Activated effector memory CD4-positive, alpha-beta T cell treated with anti-CD3 and anti-CD28 coated beads, Interleukin-2, amount 50 U/mL, for 16 hours (primary cell): ENCODE measurements at regions not wholly inside any gene's neighbourhood (a gene's known extent, or its start where the extent isn't known, plus 50 kb on each side); places are given as distances from the start of the nearest gene placed in this dataset.

Source experiments
- DNase-seq: peaks from one replicate; pipeline ENCODE4 v3.0.0-alpha.2; 2020

DNA sequence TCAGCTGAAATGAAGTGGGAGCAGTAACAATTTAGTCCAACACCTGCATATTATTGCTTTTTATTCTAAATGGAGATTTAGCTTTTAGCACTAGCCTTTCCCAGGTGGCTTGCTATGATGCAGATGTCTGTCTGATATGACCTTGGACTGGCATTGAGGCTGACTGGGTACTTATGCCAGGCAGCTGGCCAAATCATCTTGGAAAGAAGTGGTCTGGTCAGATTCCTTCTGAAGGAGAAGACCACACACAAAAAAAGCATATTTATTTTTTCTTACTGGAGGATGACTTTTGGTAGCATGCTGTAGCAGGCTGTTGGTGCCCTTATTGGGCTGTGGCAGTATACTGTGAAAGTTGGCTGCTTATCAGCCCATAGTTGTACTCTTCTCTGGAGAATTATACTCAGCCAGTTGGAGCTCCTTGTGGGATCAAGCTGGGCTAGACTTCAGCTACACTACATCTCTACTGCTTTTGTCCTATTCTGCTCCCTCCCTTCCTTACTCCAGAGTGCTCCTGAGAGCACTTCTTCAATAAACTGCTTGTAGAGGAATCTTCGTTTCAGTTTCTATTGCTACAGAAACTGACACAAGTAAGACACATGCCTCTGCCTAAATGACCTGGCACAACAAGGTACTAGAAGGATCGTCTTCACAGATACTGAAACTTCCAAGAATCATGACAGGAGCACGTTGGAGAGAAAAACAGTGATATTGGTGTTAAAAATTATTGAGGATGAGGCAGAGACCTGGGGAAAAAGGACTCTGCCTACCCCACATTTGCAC is 196.8 kb upstream of the RPS6KA3 start:
- DNase-seq: no peak

- DNase-seq: no peak
These were observed 194.9 kb upstream of the RPS6KA3 start for GRCh38 chrX:20461576-20461975.

DNA sequence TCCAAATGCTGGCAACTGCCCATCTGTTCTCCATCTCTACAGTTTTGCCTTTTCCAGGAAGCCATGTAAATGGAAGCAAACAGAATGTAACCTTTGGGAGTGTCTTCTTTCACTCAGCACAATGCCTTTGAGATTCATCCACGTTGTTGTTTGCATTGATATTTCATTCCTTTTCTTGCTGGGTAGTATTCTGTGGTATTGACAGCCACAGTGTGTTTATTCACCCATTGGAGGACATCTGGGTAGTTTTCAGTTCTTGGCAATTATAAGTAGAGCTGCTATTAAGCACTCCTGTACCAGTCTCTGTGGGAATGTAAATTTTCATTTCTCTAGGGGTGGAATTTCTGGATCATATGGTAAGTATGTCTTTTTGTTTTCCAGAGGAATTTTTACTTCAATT is 194.3 kb upstream of the RPS6KA3 start:
- no peak for DNase-seq

DNA sequence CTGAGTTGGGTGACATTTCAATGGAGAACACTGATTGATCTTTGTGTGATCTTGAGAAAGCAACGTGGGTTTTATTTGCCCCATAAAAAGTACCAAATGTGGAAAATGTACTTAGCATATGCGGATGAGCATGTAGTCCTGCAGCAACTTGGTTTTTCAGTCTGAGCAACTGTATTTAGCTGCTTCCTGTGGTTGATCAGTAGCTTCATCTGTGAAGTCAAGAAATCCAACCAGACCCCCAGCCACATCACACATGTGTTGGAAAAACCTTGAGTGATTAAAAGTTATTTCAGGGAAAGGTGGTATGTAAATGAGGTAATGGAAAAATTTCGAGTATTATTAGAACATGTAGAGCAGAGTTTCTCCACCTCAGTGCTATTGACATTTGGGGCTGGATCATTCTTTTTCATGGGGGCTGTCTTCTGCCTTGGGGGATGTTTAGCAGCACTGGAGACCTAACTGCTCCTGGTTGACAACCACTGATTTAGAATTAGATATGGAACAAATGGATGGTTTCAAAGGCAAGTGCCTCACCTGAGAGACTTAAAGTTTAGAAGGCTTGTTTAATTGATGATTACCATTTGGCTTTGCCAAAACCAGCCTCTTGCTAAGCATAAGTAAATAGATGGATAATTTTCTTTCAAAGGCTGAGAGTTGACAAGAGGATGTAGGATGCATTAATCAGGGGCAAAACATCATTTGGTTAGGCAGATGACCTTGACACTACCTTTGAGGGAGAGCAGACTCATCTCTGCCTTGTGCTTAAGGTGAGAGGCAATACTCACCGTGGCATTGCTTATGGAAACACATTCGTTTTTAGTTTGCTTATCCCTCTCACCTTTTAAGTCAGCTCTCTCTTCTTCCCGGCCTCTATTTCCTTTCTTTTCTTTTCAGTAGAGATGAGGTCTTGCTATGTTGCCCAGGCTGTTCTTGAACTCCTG is 193.0 kb upstream of the RPS6KA3 start:
- DNase-seq: no peak

DNA sequence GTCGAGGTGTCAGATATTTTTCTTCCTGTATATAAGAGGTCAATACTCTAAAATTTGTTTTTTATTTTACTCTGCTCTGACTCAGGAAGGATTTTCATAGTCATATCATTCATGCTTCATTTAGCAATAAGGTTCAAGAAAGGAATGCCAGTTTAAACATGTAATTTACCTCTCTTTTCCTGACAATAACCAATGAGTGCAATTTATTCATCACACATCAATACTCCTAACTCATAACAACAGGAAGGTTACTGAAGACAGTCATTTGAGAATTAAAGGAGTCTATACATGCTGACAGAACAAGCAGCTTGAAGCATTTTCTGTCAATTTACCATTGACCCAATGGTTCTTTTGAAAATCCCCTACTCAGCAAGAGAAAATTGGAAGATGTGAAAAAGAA is 190.3 kb upstream of the RPS6KA3 start:
- DNase-seq: no peak

- no peak for DNase-seq
These were observed 188.3 kb upstream of the RPS6KA3 start for GRCh38 chrX:20455001-20455400.

DNA sequence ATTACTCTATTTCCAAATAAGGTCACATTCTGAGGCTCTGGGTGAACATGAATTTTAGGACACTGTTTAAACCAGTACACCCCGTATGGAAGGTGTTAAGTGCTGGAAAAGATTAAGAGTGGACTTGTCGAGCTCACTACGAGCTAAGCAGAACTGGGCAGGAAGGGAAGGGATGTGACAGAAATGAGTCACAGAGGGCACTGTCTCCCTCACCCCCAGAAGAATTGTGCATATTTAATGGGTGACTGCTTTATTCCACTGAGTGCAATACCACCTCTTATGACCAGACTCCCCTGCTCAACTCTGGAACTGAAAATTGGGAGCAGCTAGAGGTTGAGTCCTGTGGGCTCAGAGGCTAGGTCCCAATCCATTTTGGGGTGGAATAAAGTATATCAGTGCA is 187.4 kb upstream of the RPS6KA3 start:
- no peak for DNase-seq

DNA sequence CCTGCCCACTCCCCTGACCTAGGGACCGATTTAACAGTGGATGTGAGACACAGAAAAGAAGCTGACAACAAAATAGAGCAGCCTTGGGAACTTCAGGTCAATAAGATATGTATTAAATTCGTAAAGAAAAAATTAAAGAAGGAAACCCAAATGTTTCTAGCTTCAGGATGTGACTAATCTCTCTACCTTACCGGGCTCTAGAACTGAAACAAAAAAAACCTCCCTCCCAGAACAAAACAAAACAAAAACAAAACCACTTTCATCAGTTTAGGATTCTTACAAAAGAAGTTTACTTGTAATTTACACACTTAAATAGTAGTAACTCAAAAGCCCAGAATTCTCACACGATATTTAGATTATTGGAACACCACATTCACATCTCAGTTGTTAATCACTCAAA is 185.8 kb upstream of the RPS6KA3 start:
- DNase-seq: no peak

DNA sequence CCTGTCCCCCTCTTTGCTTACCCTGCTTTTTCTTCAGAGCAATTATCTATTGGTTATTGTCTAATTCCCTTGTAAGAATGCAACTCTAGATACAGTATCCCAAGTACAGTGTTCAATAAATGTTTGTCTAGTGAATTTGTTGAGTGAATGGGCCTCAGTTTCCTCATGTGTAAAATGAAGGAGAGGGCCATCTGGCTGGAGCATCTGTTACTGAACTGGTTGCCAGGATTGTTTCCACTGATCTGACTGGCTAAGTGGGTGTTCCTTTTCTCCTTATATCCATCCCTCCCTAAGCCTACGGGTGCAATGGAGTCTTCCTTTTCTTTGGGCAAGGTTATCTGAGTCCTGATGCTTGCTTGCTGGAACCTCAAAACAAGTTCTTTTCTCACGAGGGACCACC is 185.2 kb upstream of the RPS6KA3 start:
- no peak for DNase-seq

- no peak for DNase-seq
These were observed 178.4 kb upstream of the RPS6KA3 start for GRCh38 chrX:20445109-20445508.

DNA sequence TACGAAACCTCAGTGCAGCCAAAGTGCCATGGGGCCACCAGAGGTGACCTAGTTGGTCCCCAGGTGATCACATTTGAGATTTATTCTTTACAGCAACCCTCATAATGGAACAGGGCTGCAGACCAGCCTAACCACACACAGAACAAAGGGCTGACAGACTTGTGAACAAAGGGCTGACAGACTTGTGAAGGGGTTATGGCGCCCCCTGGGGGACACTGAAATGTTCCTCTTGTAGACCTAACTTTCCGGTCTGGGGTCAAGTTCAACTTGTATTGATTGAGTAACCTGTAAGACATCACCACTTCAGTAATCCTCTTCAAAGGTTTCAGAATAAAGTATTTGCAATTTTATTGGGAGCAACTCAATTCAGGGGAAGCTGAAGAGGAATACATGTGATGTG is 175.9 kb upstream of the RPS6KA3 start:
- peak; percentile 92 for DNase-seq

DNA sequence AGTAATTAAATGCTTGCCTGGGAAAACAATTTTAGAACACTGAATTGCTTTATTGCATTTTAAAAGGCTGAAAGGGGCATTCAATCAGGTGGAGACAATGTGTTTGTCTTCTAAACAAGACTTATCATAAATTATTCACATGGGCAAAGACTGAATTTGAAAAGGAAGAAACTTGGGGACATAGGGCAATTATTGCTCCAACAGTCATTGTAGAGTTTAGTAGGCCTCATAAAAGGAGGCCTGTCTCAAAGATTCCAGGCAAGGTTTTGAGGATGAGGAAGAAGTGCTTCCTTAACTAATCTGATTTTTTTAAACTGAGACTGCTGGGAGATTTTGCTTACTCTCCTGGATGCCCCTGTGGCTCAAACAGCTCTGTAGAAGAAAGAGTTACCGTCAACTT is 174.4 kb upstream of the RPS6KA3 start:
- DNase-seq: no peak

DNA sequence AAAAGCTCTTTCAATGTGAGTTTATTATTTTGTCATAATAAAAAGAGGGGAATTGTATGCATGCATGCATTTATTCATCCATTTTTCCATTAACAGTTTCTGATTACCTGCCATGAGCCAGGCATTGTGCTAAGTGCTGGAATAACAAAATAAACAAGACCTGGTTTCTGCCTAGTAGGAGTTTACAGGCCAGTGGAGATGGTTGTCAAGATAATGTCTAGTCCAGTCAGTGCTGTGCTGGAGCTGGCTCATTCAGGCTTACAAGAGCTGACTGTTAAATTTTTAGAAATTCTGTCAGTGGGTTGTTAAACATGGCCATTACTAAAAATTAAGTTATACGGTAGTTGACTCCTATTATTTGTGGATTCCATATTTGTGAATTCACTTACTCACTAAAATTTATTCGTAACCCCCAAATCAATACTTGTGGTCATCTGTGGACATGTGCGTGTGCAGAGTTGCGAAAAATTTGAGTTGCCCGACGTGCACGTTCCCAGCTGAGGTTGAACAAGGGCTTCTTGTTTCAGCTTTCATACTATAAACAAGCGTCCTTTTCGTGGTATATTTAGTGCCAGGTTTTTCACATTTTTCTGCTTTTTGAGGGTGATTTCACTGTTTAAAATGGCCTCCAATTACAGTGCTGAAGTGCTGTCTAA is 172.3 kb upstream of the RPS6KA3 start:
- no peak for DNase-seq

DNA sequence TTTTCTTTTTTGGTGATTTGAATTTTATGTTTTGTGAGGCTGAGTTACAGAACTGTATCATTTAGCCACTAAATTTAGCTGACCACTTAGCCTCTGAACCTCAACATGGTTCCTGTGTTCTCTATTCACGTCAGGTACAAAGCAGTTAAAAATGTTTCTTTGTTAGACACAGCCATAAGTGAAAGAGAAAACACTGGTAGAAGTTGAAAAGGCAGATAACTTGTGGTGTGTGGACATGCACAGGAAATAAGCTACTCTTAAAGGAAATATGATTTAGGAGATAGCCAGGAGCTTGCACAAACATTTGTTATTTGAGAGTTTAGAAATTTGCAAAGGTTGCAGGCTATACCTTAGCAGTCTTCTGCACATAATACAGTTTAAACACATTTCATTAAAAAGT is 171.0 kb upstream of the RPS6KA3 start:
- no peak for DNase-seq

DNA sequence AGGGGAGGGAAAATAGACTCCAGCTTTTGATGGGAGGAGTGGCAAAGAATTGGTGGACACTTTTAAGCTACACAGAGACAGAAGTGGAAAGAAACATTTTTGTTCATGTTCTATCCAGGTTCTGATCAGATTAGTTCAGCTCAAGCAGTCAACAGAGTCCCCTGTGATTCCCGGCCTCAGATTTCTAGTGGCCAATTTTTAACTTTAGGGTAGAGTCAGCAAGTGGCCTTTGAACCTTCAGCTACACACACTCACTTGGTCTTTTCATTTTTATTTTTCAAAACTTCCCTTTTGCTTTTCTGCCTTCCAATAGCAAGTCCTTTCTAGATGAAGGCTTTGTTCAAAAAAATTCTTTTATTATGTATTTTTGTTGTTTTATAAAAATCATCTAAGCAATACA is 169.2 kb upstream of the RPS6KA3 start:
- no peak for DNase-seq

DNA sequence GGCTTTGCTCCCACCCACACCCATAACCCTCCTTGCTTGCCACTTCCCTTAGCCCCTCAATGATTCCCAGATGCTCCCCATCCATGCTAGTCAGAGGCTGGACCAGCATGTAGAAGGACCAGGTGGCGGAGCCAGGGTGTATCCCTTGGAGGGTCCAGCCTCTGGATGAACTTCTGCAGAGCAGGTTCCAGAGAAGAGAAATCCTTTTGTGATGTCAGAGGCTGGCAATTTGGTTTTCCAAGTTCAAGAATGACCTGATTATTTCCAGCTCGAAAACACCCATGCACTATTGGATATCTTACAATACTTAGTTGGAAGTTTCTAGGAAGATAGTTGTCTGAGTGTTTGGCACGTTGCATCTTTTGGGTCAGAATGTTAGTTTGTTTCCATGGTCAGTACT is 168.3 kb upstream of the RPS6KA3 start:
- DNase-seq: no peak

GRCh38 chrX:20433388-20433775 is 166.7 kb upstream of the RPS6KA3 start:
- DNase-seq: no peak

- DNase-seq: no peak
These were observed 166.2 kb upstream of the RPS6KA3 start for GRCh38 chrX:20432746-20433387.

- no peak for DNase-seq
These were observed 165.3 kb upstream of the RPS6KA3 start for GRCh38 chrX:20432048-20432447.

DNA sequence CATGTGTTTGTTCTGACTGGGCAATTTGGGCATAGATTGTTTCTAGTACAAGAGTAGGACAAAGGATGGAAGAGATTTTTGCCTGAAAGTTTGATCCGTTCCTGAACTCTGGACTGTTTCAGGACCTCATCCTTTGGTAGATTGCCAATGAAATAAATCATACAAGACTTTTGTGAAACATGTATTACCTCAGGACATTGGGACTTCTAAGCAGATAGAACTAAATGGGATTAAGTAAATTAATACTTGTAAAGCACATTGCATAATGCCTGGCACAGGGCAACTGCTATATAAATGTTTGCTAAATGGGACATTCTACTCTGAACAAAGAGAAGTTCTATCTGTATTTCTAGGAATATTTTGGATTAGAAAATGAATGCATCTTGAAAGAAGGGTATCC is 164.8 kb upstream of the RPS6KA3 start:
- no peak for DNase-seq

GRCh38 chrX:20427173-20427770 is 160.6 kb upstream of the RPS6KA3 start:
- DNase-seq: no peak

- no peak for DNase-seq
These were observed 155.0 kb upstream of the RPS6KA3 start for GRCh38 chrX:20421697-20422096.

DNA sequence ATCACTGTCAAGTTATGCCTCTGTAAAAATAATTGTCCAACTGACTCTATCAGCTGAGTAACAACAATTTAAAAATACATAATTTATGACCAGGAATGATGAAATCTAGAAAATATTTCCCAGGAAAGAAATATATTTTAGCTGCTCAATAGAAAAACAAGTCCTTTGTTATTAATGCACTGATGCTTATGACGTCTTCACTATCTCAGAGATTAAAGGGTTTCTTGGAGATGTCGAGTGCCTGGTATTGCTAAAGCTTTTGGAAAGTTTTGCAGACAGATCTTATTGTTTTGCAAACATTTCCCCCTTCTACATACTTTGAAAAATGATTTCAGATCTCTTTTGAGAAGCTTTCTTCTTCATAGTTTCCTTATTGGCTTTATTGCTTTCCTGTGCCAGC is 154.6 kb upstream of the RPS6KA3 start:
- DNase-seq: no peak
